Prostate gland (tissue), 2 donors: ENCODE measurements at regions not wholly inside any gene's neighbourhood (a gene's known extent, or its start where the extent isn't known, plus 50 kb on each side); places are given as distances from the start of the nearest gene placed in this dataset.

ENCODE experiments used
- DNase-seq: peaks from one replicate; pipeline ENCODE4 v3.0.0-alpha.2; 2019; ENCODE audit warnings: low spot score
- H3K27ac ChIP-seq, 2 donors: fragments of 200-600 bp; sonication (generic); 2 replicates each; pipeline ENCODE4 v1.5.1; 2017 to 2019
- H3K27me3 ChIP-seq: fragments of 200-600 bp; sonication (generic); replicated peaks from 2 replicates; pipeline ENCODE4 v1.5.1; 2019; ENCODE audit not compliant: insufficient read depth
- H3K36me3 ChIP-seq, 2 donors: fragments of 200-600 bp; sonication (generic); 1 replicate in 1 of 2; 2 replicates in 1 of 2; pipeline versions ENCODE4 v1.5.1 to v1.8.1; 2017 to 2019
- H3K4me1 ChIP-seq: fragments of 200-600 bp; sonication (generic); replicated peaks from 2 replicates; pipeline ENCODE4 v1.5.1; 2019
- H3K4me3 ChIP-seq, 2 donors: fragments of 200-600 bp; sonication (generic); 2 replicates each; pipeline ENCODE4 v1.5.1; 2017 to 2019
- H3K9me3 ChIP-seq: fragments of 200-600 bp; sonication (generic); 2 replicates; pipeline ENCODE4 v1.5.1; 2017
- POLR2A ChIP-seq: fragments of 450-650 bp; IDR thresholded peaks from one replicate; pipeline ENCODE4 v1.6.1; 2016; ENCODE audit warnings: antibody characterized with exemption, mild to moderate bottlenecking
- POLR2AphosphoS5 ChIP-seq: sonication (generic); formaldehyde crosslinking; IDR thresholded peaks from one replicate; pipeline ENCODE4 v1.6.1; 2017; ENCODE audit warnings: antibody characterized with exemption
- WGBS: methylation state at CpG from one replicate; pipeline ENCODE4 v1.1.5; 2018; 5-methylcytosine and 5-hydroxymethylcytosine counted together
- intact Hi-C: fragments of 100-400 bp; cut with DNase I; formaldehyde crosslinking; loops from one replicate; pipeline ENCODE4 v1.14.2; 2022
- TF ChIP-seq, protein P1 (sequence below), 4 experiments: fragments of 200-600 bp in 2 of 4; fragments of 450-650 bp in 2 of 4; sonication (generic) in 2 of 4; IDR thresholded peaks; 1 replicate in 3 of 4; 2 replicates in 1 of 4; pipeline ENCODE4 v1.5.1; 2016 to 2019; ENCODE audit warnings: antibody characterized with exemption in 4 of 4, mild to moderate bottlenecking in 2 of 4, moderate library complexity in 2 of 4

DNA sequence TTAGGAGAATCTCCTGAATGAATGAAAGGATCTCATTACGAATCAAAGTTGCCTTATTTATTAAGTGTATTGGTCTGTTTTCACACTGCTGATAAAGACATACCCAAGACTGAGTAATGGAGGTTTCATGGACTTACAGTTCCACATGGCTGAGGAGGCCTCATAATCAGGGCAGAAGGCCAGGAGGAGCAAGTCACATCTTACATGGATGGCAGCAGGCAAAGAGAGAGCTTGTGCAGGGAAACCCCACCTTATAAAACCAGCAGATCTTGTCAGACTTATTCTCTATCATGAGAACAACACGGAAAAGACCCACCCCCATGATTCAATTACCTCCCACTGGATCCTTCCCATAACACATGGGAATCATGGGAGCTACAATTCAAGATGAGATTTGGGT is 785.2 kb upstream of the POU3F3 start:
- TF ChIP-seq, protein P1, sequence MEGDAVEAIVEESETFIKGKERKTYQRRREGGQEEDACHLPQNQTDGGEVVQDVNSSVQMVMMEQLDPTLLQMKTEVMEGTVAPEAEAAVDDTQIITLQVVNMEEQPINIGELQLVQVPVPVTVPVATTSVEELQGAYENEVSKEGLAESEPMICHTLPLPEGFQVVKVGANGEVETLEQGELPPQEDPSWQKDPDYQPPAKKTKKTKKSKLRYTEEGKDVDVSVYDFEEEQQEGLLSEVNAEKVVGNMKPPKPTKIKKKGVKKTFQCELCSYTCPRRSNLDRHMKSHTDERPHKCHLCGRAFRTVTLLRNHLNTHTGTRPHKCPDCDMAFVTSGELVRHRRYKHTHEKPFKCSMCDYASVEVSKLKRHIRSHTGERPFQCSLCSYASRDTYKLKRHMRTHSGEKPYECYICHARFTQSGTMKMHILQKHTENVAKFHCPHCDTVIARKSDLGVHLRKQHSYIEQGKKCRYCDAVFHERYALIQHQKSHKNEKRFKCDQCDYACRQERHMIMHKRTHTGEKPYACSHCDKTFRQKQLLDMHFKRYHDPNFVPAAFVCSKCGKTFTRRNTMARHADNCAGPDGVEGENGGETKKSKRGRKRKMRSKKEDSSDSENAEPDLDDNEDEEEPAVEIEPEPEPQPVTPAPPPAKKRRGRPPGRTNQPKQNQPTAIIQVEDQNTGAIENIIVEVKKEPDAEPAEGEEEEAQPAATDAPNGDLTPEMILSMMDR (IDR thresholded peaks at IDR 0.05), result no peak
- TF ChIP-seq POLR2A, result no peak
- no peak for TF ChIP-seq POLR2AphosphoS5
- H3K27ac ChIP-seq, result no peak overlapping the region
- no peak overlapping the region for H3K4me3 ChIP-seq
- H3K4me1 ChIP-seq, result no peaks in the 10 kb centered on the region
- intact Hi-C loops, result no loop called here
- H3K27me3 ChIP-seq, result no peaks in the 10 kb centered on the region
- H3K9me3 ChIP-seq, result no peaks in the 10 kb centered on the region
- H3K36me3 ChIP-seq, result no peaks in the 10 kb centered on the region
- WGBS, result 80% methylated on average over 2 of the region's 2 CpGs
- DNase-seq, result no peak

DNA sequence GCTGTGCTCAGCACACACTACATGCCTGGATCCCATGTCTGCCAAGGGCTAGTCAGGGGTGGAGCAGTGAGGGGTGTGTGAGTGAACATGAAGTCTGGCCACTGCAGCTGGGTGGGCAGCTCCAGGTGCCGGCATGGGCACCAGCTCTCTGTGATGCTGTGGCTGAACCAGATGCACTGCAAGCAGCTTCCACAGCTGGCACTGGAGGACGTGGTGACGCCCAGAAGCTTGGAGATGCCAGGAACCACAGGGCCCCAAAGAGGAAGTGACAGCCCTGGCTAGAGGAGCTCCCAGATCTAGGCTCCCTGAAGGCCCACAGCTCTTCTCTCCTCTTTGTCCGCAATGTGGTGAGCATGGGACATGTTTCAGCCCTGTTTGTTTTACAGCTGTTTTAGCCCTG is 776.3 kb upstream of the POU3F3 start:
- TF ChIP-seq, protein P1 (IDR thresholded peaks at IDR 0.05), result no peak
- no peak for TF ChIP-seq POLR2AphosphoS5
- no peak for TF ChIP-seq POLR2A
- H3K9me3 ChIP-seq, result no peaks in the 10 kb centered on the region
- no peaks in the 10 kb centered on the region for H3K27me3 ChIP-seq
- no peaks in the 10 kb centered on the region for H3K4me1 ChIP-seq
- H3K36me3 ChIP-seq, result no peaks in the 10 kb centered on the region
- no peak overlapping the region for H3K27ac ChIP-seq
- 86% methylated on average over 4 of the region's 4 CpGs for WGBS
- no peak for DNase-seq
- intact Hi-C loops, result no loop called here
- H3K4me3 ChIP-seq, result no peak overlapping the region

DNA sequence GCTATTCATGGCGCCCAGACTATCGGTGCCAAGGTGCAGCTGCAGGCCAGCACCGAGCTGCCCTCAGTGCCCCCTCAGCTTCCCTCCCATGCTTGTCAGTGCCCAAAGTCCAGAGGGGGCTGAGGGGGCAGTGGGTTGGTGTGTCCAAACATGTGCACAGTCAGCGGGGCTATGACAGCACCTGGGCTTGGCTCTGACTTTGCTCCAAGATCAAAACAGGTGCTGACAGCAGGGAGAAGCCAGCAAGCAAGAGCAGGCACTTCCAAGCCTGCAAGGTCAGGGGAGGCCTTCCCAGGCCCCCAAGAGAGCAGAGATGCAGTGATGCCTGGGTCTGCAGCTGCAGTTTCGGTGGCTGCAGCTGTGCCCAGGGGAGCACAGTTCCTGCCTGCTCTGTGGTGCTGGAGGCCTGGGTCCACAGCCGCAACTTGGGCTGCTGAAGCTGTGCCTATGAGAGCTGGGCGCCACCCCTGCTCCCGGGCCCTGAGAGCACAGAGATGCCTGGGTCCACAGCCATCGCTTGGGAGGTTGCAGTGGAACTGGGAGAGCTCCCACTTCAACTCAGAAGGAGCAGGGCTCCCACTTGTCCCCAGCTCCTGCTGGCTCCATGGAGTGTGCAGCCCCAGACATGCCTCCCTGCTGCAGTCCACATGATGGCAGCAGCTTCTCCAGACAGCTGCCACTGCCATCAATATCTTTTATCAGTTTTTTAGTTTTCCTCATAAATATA is 775.3 kb upstream of the POU3F3 start:
- no peaks in the 10 kb centered on the region for H3K36me3 ChIP-seq
- intact Hi-C loops, result no loop called here
- H3K4me3 ChIP-seq, result no peak overlapping the region
- H3K27me3 ChIP-seq, result no peaks in the 10 kb centered on the region
- H3K27ac ChIP-seq, result no peak overlapping the region
- H3K9me3 ChIP-seq, result no peaks in the 10 kb centered on the region
- H3K4me1 ChIP-seq, result no peaks in the 10 kb centered on the region
- TF ChIP-seq POLR2A, result no peak
- TF ChIP-seq, protein P1 (IDR thresholded peaks at IDR 0.05), result no peak
- TF ChIP-seq POLR2AphosphoS5, result no peak
- no peak for DNase-seq
- WGBS, result 91% methylated on average over 5 of the region's 9 CpGs

DNA sequence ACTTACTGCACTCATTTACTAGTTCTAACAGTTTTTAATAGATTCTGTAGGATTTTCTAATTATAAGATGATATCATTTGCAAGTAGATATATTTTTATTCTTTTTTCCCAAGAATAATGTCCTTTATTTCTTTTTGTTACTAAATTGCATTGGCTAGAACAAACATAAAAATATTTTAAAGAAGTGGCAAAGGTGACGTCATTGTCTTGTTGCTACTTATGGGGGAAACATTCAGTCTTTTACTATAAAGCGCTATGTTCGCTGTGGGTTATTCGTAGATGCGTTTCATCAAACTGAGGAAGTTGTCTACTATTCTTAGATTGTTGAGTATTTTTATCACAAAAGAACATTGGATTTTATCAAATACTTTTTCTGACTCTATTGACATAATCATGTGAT is 765.2 kb upstream of the POU3F3 start:
- intact Hi-C loops, result no loop called here
- WGBS, result 94% methylated on average over 5 of the region's 5 CpGs

More for the DNA sequence above, 765.2 kb upstream of the POU3F3 start:
- H3K9me3 ChIP-seq, result no peaks in the 10 kb centered on the region
- no peaks in the 10 kb centered on the region for H3K36me3 ChIP-seq
- DNase-seq, result no peak
- H3K27me3 ChIP-seq, result no peaks in the 10 kb centered on the region
- H3K4me3 ChIP-seq, result no peak overlapping the region
- no peaks in the 10 kb centered on the region for H3K4me1 ChIP-seq
- H3K27ac ChIP-seq, result no peak overlapping the region
- TF ChIP-seq POLR2A (no peak), POLR2AphosphoS5 (no peak)
- TF ChIP-seq, protein P1 (IDR thresholded peaks at IDR 0.05), result no peak
